Endothelial cell of umbilical vein (primary cell): ENCODE measurements at regions not wholly inside any gene's neighbourhood (a gene's known extent, or its start where the extent isn't known, plus 50 kb on each side); places are given as distances from the start of the nearest gene placed in this dataset.

ENCODE experiments used
- BruUV-seq: library from RNA; stranded (reverse); fragments of 400-500 nt; replicated peaks from 2 replicates; lab custom pipeline; 2021; lab: Mats Ljungman, UMichigan
- CTCF ChIA-PET: fragments of 300-600, 350-600 bp; sonication (Branson Sonifier 250); formaldehyde crosslinking; loops from one replicate; lab custom pipeline; 2021; ENCODE audit warnings: antibody characterized with exemption, inconsistent platforms; lab: Charles Lee
- POLR2A ChIA-PET: fragments of 300-600, 350-600 bp; sonication (Branson Sonifier 250); formaldehyde crosslinking; loops from one replicate; lab custom pipeline; 2021; ENCODE audit warnings: antibody characterized with exemption, inconsistent platforms; lab: Charles Lee
- DNase-seq: peaks from one replicate; pipeline ENCODE4 v3.0.0-alpha.2; 2011; ENCODE audit warnings: low read depth, low spot score
- FAIRE-seq: peaks from 2 replicates; lab custom pipeline; 2011; peaks lifted over from hg19 to GRCh38; lab: Jason Lieb, UNC
- H2AFZ ChIP-seq: 2 replicates; pipeline ENCODE4 v1.6.0; 2012; ENCODE audit warnings: low read depth, low read length, control low read depth, inconsistent platforms
- H3K27ac ChIP-seq: 2 replicates; pipeline ENCODE4 v1.5.1; 2011; ENCODE audit warnings: low read depth, mild to moderate bottlenecking, control low read depth, low read length, moderate library complexity; ENCODE audit not compliant: insufficient read depth
- H3K27me3 ChIP-seq, 2 experiments: 2 replicates each; pipeline versions ENCODE4 v1.6.0 to v1.6.1; 2011; ENCODE audit warnings: low read length in 2 of 2, mixed read lengths in 1 of 2; ENCODE audit not compliant: control insufficient read depth in 2 of 2, insufficient read depth in 2 of 2
- H3K36me3 ChIP-seq, 2 experiments: 2 replicates in 1 of 2; 3 replicates in 1 of 2; pipeline ENCODE4 v1.5.1; 2011; ENCODE audit warnings: low read length in 2 of 2, mild to moderate bottlenecking in 1 of 2, moderate library complexity in 1 of 2; ENCODE audit not compliant: control insufficient read depth in 2 of 2, insufficient read depth in 2 of 2; ENCODE audit errors: extremely low read depth in 1 of 2
- H3K4me1 ChIP-seq: 3 replicates; pipeline ENCODE4 v1.5.1; 2011; ENCODE audit warnings: mild to moderate bottlenecking, low read length; ENCODE audit not compliant: control insufficient read depth, insufficient read depth; ENCODE audit errors: extremely low read depth
- H3K4me2 ChIP-seq: 2 replicates; pipeline ENCODE4 v1.6.1; 2011; ENCODE audit warnings: low read length, control low read depth, mixed read lengths; ENCODE audit not compliant: insufficient read depth
- H3K4me3 ChIP-seq, 3 experiments: fragments of 200-600 bp in 1 of 3; sonication (generic), shearing (Covaris generic) in 1 of 3; replicated peaks in 1 of 3; 2 replicates each; pipeline ENCODE4 v1.5.1; 2011 to 2016; ENCODE audit warnings: control low read depth in 3 of 3, low read length in 3 of 3, mild to moderate bottlenecking in 2 of 3, inconsistent platforms in 1 of 3, low read depth in 1 of 3, moderate library complexity in 1 of 3; ENCODE audit not compliant: insufficient read depth in 1 of 3
- H3K79me2 ChIP-seq: 2 replicates; pipeline ENCODE4 v1.6.0; 2012; ENCODE audit warnings: low read length, inconsistent platforms; ENCODE audit not compliant: control insufficient read depth, insufficient read depth
- H3K9ac ChIP-seq: replicated peaks from 2 replicates; pipeline ENCODE3; 2011; ENCODE audit warnings: low read length, control low read depth; ENCODE audit not compliant: insufficient read depth; ENCODE audit errors: extremely low read depth
- H3K9me1 ChIP-seq: replicated peaks from 3 replicates; pipeline ENCODE4 v1.6.0; 2011; ENCODE audit warnings: mild to moderate bottlenecking, low read length; ENCODE audit not compliant: control insufficient read depth, insufficient read depth; ENCODE audit errors: extremely low read depth
- H3K9me3 ChIP-seq: replicated peaks from 2 replicates; pipeline ENCODE4 v1.5.1; 2012; ENCODE audit warnings: low read length, inconsistent platforms; ENCODE audit not compliant: control insufficient read depth, insufficient read depth
- H4K20me1 ChIP-seq: replicated peaks from 2 replicates; pipeline ENCODE3; 2011; ENCODE audit warnings: mild to moderate bottlenecking, low read length; ENCODE audit not compliant: control insufficient read depth, insufficient read depth; ENCODE audit errors: extremely low read depth
- CTCF ChIP-seq, 2 donors: IDR thresholded peaks; 1 replicate in 1 of 2; 2 replicates in 1 of 2; pipeline ENCODE4 v1.5.1; 2011; ENCODE audit warnings: low read length in 2 of 2, mild to moderate bottlenecking in 2 of 2, moderate library complexity in 2 of 2, control low read depth in 1 of 2, inconsistent platforms in 1 of 2, low read depth in 1 of 2; ENCODE audit not compliant: insufficient read depth in 1 of 2; ENCODE audit errors: extremely low read depth in 1 of 2
- FOS ChIP-seq: IDR thresholded peaks from 2 replicates; pipeline ENCODE4 v1.6.1; 2011; ENCODE audit warnings: mild to moderate bottlenecking, low read length, moderate library complexity, borderline replicate concordance; ENCODE audit not compliant: insufficient read depth
- GATA2 ChIP-seq: IDR thresholded peaks from 2 replicates; pipeline ENCODE4 v1.7.0; 2011; ENCODE audit warnings: low read depth, mild to moderate bottlenecking, moderate library complexity, mixed read lengths, low read length; ENCODE audit not compliant: insufficient read length, insufficient read depth
- MAX ChIP-seq: IDR thresholded peaks from 2 replicates; pipeline ENCODE4 v1.6.1; 2011; ENCODE audit not compliant: insufficient read depth, insufficient read length
- MYC ChIP-seq: IDR thresholded peaks from one replicate; pipeline ENCODE4 v1.6.1; 2011; ENCODE audit warnings: mild to moderate bottlenecking, low read depth, low read length
- POLR2A ChIP-seq: IDR thresholded peaks from 2 replicates; pipeline ENCODE4 v1.6.1; 2012; ENCODE audit warnings: low read depth, mild to moderate bottlenecking, control low read depth, low read length
- POLR2AphosphoS5 ChIP-seq: IDR thresholded peaks from 2 replicates; pipeline ENCODE4 v1.6.1; 2012; ENCODE audit warnings: low read depth, mild to moderate bottlenecking, control low read depth, low read length, moderate library complexity; ENCODE audit not compliant: insufficient read depth
- dilution Hi-C: fragments of 300-500 bp; cut with MboI; formaldehyde crosslinking; loops from one replicate; pipeline ENCODE4 v1.15.0; 2019; ENCODE audit warnings: low sequenced_read_pairs; ENCODE audit not compliant: extremely low pct_ligation_motif_present
- intact Hi-C: fragments of 100-400 bp; cut with micrococcal nuclease; formaldehyde crosslinking; loops from one replicate; pipeline ENCODE4 v1.10.0; 2022

GRCh38 chr3:73868688-73869315, 244.1 kb upstream of the PDZRN3 start:
- no peak overlapping the region for H3K27ac ChIP-seq
- DNase-seq: peak; percentile 5
- dilution Hi-C loops (no loop called here), intact Hi-C loops (no loop called here)
- no peaks in the 10 kb centered on the region for H3K9me3 ChIP-seq
- H3K4me3 ChIP-seq: no peak overlapping the region
- no peaks in the 10 kb centered on the region for H3K36me3 ChIP-seq
- FAIRE-seq: peak; percentile 70
- no peaks in the 10 kb centered on the region for H3K79me2 ChIP-seq
- no peaks in the 10 kb centered on the region for H3K9me1 ChIP-seq
- ChIA-PET POLR2A (no interaction called here), CTCF (no interaction called here)
- no peaks in the 10 kb centered on the region for H3K4me1 ChIP-seq
- no peaks in the 10 kb centered on the region for H4K20me1 ChIP-seq
- no peaks in the 10 kb centered on the region for H3K27me3 ChIP-seq
- BruUV-seq: no TSS peak
- no peak for TF ChIP-seq GATA2
- peak in 1 of 2 donors; percentile 22 for TF ChIP-seq CTCF (IDR thresholded peaks at IDR 0.05; ENCODE audit: extremely low read depth in 1 of 2, insufficient read depth in 1 of 2, low read depth in 1 of 2, low read length in 2 of 2)
- H3K9ac ChIP-seq: no peak overlapping the region
- no peak overlapping the region for H3K4me2 ChIP-seq
- H2AFZ ChIP-seq: no peak overlapping the region

- no peak for FAIRE-seq
- Histone ChIP-seq H3K4me3 (no peak overlapping the region), H4K20me1 (no peaks in the 10 kb centered on the region), H3K9ac (no peak overlapping the region), H3K27ac (no peak overlapping the region), H3K9me1 (no peaks in the 10 kb centered on the region), H3K36me3 (no peaks in the 10 kb centered on the region), H3K4me1 (no peaks in the 10 kb centered on the region), H3K9me3 (no peaks in the 10 kb centered on the region), H2AFZ (no peak overlapping the region), H3K4me2 (no peak overlapping the region), H3K79me2 (no peaks in the 10 kb centered on the region), H3K27me3 (no peaks in the 10 kb centered on the region)
- BruUV-seq: no TSS peak
- TF ChIP-seq FOS (no peak), POLR2A (no peak), GATA2 (no peak), CTCF (IDR thresholded peaks at IDR 0.05; ENCODE audit: extremely low read depth in 1 of 2, insufficient read depth in 1 of 2, low read depth in 1 of 2, low read length in 2 of 2) (no peak), MAX (no peak), POLR2AphosphoS5 (no peak), MYC (no peak)
- dilution Hi-C loops: no loop called here
- no peak for DNase-seq
- ChIA-PET POLR2A (no interaction called here), CTCF (no interaction called here)
- intact Hi-C loops: no loop called here
These were observed 242.8 kb upstream of the PDZRN3 start for GRCh38 chr3:73867524-73867923.
